ENCODE measurements at regions not wholly inside any gene's neighbourhood (a gene's known extent, or its start where the extent isn't known, plus 50 kb on each side); places are given as distances from the start of the nearest gene placed in this dataset.
"Not testable (repeated sequence)": the region's sequence is repeated elsewhere in the genome, so short reads cannot be mapped to it uniquely, and the experiment has no call there.

- DNase-seq (ENCODE audit: low spot score) = no peak
Measured at GRCh38 chr12:126935435-126935834, 1331.5 kb upstream of the TMEM132C start.

GRCh38 chr12:126936181-126936851, 1330.7 kb upstream of the TMEM132C start:
- no peak for DNase-seq (ENCODE audit: low spot score)

- no peak for DNase-seq (ENCODE audit: low spot score)
Measured at GRCh38 chr12:126937431-126937830, 1329.5 kb upstream of the TMEM132C start.

DNA sequence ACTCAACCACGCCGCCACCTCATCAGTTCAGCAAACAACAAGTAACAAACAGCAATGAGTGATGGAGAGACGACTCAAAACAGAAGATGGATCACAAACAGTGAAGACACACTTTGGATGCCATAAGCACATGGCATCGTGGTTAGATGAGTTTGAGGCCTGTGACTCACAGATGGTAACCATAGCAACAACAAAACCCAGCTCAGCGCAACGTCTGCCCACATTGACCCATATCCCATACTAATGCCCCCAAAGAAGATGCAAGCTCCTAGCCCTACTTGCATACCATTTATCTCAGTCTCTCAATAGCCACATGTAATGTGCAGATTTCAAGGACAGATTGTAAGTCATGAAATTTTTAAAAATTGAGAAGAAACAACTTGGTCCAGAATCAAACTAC, 1322.3 kb upstream of the TMEM132C start:
- DNase-seq (ENCODE audit: low spot score) = no peak

DNA sequence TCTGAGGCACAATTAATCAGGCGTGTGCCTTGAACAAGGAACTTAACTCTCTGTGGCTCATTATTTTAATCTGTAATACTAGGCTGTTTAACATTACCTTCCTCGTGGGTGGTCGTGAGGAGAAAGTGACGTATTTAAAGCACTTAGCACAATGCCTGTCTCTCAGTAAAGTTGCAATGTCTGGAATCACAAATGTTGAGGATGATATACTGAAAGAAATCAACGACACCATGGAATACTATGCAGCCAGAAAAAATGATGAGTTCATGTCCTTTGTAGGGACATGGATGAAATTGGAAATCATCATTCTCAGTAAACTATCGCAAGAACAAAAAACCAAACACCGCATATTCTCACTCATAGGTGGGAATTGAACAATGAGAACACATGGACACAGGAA, 1320.0 kb upstream of the TMEM132C start:
- DNase-seq (ENCODE audit: low spot score) = not testable (repeated sequence)

GRCh38 chr12:126949558-126949957, 1317.4 kb upstream of the TMEM132C start:
- no peak for DNase-seq (ENCODE audit: low spot score)

- DNase-seq (ENCODE audit: low spot score) = no peak
Measured at GRCh38 chr12:126950266-126950665, 1316.7 kb upstream of the TMEM132C start.

GRCh38 chr12:126952096-126953007, 1314.6 kb upstream of the TMEM132C start:
- DNase-seq (ENCODE audit: low spot score) = no peak

DNA sequence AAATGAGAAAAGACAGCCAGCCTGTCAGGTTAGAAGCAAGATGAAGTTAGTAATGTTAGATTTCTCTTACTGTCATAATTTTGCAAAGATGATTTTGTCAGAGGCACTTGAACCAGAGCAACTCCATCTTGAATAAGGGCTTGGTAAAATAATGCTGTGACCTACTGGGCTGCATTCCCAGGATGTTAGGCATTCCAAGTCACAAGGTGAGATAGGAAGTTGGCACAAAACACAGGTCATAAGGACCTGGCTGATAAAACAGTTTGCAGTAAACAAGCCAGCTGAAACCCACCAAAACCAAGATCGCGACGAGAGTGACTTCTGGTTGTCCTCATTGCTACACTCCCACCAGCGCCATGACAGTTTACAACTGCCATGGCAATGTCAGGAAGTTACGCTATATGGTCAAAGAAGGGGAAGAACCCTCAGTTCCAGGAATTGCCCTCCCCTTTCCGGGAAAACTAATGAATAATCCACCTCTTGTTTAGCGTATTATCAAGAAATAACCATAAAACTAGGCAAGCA, 1313.5 kb upstream of the TMEM132C start:
- DNase-seq (ENCODE audit: low spot score) = no peak

- DNase-seq (ENCODE audit: low spot score) = no peak
Measured at GRCh38 chr12:126960221-126960620, 1306.7 kb upstream of the TMEM132C start.

DNA sequence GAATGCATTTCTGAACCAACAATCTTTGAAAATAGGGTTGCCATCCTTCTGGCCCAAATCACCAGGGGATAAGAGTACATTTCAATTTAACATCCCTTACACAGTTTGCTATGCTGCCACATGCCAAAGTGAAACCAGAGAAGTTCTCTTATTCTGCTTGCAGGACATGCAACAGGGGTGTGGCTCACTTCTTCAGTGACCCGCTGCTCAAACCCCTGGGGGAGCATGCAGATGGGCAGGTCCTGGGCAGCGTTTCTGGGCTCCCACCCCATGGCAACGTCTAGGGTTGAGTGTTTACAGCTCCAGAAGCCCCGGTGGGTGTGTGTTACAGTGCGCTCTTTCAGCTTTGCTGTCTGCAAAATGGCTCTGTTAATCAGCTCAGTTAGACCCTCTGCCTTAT, 1306.3 kb upstream of the TMEM132C start:
- no peak for DNase-seq (ENCODE audit: low spot score)

GRCh38 chr12:126963825-126964224, 1303.1 kb upstream of the TMEM132C start:
- DNase-seq (ENCODE audit: low spot score) = no peak

DNA sequence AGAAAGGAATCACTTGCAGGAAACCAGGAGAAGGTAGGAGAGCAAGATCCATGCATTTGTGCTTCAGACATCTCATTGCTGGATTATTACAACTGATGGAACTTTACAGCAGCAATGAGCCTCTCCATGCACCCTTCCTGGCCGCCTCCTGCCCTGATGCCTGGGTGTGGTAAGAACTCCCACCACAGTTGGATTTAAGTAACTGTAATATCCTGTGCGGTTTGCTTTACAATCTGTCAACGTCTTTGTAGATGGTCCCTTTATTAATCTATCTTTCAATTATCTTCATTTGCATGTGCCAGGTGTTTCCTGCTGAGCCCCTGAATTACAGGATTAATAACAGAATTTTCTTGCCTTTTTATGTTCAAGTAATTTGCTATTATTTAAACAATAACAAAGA, 1300.5 kb upstream of the TMEM132C start:
- no peak for DNase-seq (ENCODE audit: low spot score)

GRCh38 chr12:126967152-126967551, 1299.8 kb upstream of the TMEM132C start:
- DNase-seq (ENCODE audit: low spot score) = no peak

- DNase-seq (ENCODE audit: low spot score) = no peak
Measured at GRCh38 chr12:126974779-126975178, 1292.2 kb upstream of the TMEM132C start.

DNA sequence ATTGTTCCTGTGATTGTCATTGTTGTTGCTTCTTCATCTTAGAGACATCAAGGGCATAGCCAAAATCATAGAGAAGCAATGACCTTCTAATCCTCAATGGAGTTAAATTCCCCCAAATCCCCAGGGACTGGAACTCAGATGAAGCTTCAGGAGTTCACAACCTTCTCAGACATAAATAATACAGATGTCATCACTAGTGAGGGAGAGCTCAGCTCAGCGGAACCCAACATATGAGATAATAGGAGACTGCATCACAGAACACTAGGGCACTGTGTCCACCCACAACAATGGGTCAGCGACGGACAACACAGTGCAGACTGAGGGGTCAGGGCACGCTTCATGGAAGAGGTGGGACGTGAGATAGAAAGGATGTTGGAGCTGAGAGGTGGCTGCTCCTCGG, 1290.4 kb upstream of the TMEM132C start:
- DNase-seq (ENCODE audit: low spot score) = no peak

DNA sequence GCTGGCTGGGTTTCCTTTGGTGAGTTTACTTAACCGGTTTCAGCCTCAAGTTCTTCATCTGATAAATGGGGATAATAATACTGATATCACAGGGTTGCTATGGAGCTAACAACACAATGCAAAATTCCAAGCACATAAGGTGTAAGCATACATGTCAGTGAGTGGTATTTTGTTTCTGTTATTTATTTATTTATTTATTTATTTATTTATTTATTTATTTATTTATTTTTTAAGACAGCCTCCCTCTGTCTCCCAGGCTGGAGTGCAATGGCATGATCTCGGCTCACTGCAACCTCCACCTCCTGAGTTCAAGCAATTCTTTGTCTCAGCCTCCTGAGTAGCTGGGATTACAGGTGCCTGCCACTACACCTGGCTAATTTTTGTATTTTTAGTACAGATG, 1287.4 kb upstream of the TMEM132C start:
- DNase-seq (ENCODE audit: low spot score) = not testable (repeated sequence)

DNA sequence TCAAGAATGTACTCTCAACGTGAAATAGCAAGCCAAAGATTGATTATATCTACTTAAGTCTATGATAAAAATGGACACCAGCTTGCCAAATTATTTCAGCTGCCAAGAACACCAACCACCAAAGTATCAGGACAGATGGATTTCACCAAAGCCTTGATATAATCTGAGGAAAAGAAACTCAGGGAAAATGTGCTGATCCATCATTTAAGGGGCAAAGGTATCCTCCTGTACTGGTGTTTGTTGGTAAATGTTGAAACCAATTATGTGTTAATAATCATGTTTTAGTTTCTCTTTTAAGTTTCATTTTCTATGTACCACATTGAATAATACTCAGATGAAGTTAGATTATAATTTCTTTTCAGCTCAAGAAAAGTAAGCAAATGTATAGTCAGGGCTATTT, 1284.3 kb upstream of the TMEM132C start:
- no peak for DNase-seq (ENCODE audit: low spot score)

- DNase-seq (ENCODE audit: low spot score) = not testable (repeated sequence)
Measured at GRCh38 chr12:126983735-126984134, 1283.2 kb upstream of the TMEM132C start.

DNA sequence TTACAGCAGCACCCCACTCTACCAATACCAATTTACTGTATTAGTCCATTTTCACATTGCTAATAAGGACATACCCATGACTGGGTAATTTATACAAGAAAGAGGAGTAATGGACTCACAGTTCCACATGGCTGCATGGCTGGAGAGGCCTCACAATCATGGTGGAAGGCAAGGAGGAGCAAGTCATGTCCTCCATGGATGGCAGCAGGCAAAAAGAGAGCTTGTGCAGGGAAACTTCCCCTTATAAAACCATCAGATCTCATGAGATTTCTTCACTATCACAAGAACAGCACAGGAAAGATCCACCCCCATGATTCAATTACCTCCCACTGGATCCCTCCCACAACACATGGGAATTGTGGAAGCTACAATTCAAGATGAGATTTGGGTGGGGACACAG, 1281.3 kb upstream of the TMEM132C start:
- DNase-seq (ENCODE audit: low spot score) = not testable (repeated sequence)

- no peak for DNase-seq (ENCODE audit: low spot score)
Measured at GRCh38 chr12:126989532-126989931, 1277.4 kb upstream of the TMEM132C start.

GRCh38 chr12:126993898-126994297, 1273.1 kb upstream of the TMEM132C start:
- no peak for DNase-seq (ENCODE audit: low spot score)
